Hypothalamus (tissue), 51 donors: ENCODE measurements at regions not wholly inside any gene's neighbourhood (a gene's known extent, or its start where the extent isn't known, plus 50 kb on each side); places are given as distances from the start of the nearest gene placed in this dataset.
"Not testable (repeated sequence)": the region's sequence is repeated elsewhere in the genome, so short reads cannot be mapped to it uniquely, and the experiment has no call there.

ENCODE experiments used
- DNase-seq, 51 donors: peaks; one replicate each; lab custom pipeline; 2025; lab: John Stamatoyannopoulos, UW

DNA sequence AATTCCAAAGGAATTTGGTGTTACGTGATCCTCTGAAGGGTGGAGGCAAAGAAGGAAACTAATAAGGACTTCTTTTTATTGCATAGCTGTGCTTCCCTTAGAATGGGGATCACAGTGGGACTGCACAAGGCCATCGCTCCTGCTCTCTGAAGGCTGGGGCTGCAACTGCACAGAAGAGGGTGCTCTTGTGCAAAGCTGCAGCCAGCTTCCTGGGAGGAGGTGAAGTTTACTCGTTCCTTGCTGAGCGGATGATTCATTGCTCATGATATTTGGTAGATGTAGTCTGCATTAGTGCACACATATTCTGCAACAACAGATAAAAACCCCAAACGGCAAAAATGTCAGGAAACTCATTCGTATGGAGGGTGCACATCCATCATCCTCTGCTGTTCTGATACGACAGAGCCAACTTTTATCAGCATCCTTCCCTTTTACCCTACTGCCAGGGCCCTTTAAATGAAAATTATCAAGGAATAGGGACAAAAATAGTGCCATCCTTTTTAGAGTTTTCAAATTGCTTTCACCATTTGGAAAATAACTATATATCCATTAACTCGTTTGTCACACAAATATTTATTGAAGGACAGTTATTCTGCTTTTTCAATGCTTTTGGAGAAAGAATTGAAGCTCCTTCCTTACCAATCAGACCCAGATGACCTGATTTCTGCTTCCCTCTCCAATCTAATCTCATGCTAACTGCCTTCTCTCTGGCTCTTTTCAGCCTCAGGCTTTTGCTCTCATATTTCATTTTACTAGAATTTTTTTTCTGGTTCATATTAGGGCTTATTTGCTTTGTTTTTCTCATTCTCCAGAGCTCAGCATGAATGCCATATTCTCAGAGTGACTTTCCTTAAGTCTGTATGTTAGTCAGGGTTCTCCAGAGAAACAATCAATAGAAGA, 263.6 kb downstream of the DUSP10 start:
- peak in 40 of 51 donors; percentile 1 to 70 (median 21) for DNase-seq

DNA sequence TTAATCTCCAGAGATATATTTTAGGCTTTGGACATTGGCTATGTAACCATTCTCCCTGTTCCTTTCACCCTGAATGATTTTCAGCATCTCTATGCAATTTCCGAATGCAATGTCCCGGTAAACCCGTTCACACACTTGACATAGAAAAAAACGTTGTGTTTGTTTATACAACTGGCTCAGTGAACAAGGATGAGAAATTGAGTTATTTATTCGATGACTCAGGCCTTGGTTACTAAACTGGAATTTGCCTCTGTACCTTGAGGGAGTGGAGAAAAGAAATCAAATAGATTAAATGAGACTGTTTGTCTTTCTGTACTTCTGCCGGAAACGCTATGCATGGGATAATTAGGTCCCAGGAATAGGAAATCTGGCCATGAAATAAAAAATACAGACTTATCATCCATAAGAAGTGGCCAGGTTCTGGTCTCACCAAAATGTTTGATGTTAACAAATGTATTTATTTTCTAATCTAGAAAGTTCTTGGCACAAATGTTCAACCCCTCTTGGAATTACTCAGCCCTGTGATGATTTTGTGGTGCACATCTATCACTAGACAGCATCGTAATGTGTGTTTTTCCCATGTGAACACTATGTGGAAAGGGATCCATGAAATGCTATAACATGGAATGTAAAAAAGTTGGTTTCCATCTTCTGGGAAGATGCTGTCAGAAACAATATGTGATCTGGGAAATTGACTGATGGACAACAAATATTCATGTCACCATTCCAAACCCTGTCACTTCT, 253.9 kb downstream of the DUSP10 start:
- no peak for DNase-seq

DNA sequence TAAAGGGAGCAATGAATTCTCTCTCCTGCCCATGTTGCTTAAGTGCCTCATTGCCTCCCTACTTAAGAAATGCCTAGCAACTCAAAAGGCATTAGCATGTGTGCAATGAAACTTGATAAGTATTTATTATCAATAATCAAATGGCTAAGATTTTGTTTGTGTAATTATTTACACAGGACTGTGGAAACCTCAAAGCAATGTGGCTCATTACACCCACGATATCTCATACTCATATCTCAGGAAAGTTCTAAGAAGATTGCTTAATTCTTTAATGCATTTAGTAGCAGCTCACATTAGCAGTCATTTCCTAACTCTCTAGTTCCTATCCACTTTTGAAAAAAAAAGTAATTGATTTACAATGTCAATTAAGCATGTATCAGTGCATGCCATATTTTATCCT, 253.3 kb downstream of the DUSP10 start:
- DNase-seq, result no peak

DNA sequence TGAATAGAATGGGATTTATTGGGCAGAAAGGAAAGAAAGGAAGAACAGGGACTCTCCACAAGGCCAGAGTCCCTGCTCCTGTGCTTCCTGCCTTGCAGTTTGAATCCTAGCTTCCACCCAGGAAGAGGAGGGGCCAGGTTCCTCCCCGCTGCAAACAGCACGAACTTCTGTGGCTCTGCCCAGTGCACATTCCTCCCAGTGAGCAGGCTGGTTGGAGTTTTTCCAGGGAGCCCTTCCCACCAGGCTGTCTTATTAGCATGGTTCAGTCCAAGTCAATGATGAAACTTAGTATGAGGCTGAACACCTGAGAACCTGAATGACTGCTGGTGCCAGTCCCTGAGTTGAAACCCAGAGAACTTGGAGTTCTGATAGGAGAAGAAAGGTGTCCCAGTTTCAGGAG, 247.2 kb downstream of the DUSP10 start:
- no peak for DNase-seq

DNA sequence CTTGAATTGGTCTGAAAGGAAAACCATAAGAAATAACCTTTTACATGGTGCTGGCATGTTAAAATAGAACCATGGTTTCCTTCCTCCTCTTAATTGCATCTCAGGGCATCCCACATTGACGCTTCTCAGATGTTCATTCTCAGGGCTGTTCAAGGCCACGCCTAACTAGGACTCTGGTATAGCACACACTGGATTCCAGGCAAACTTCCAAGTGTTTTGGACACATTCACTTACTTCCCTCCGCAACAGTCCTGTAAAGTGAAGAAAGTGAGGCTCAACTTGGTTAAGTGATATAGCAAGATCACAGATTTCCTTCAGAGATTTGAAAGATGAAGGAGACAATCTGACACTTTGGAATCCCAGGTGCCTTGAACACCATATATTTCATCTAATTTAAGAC, 244.8 kb downstream of the DUSP10 start:
- no peak for DNase-seq

DNA sequence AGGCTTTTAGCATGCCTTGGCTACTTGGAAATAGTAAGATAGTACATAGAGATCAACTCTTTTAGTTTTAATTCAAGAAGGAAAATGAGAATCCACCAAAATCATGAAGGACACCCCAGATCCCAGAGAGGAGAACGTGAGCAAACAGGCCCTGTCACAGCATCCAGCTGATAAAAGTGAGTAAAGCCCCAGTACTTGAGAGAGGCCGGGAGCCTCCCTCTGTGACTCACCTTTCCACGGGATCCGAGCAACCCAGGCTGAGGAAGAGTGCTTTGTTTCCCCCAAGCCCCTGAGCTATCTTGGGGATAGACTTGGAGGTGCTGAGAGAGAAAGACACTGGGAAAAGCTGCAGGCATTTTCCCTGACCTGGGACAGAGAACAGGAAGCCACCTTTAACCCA, 238.6 kb downstream of the DUSP10 start:
- no peak for DNase-seq

DNA sequence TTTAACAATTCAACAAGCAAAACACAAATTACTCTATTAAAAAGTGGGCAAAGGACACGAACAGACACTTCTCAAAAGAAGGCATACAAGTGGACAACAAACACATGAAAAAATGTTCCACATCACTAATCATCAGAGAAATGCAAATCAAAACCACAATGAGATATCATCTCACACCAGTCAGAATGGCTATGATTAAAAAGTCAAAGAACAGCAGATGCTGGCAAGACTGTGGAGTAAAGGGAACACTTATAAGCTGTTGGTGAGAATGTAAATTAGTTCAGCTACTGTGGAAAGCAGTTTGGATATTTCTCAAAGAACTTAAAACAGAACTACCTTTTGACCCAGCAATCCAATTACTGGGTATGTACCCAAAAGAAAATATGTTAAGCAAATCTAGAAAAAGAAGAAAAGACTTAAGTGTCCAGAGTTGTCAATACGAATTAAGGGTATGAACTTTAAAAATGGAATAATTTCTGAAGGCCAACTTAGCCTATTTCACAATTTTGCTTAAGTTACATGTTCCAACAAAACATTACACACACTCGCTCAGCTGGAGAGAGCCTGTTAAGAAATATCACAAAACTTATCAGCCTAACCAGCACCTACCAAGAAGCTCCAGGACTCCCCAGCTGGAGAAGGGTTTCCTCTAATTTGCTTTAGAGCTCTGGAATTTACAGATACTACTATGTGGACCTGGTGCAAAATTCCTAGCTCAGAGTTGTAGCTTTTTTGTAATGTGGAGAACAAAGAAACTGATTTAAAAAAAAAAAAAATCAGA, 232.1 kb downstream of the DUSP10 start:
- no peak for DNase-seq

DNA sequence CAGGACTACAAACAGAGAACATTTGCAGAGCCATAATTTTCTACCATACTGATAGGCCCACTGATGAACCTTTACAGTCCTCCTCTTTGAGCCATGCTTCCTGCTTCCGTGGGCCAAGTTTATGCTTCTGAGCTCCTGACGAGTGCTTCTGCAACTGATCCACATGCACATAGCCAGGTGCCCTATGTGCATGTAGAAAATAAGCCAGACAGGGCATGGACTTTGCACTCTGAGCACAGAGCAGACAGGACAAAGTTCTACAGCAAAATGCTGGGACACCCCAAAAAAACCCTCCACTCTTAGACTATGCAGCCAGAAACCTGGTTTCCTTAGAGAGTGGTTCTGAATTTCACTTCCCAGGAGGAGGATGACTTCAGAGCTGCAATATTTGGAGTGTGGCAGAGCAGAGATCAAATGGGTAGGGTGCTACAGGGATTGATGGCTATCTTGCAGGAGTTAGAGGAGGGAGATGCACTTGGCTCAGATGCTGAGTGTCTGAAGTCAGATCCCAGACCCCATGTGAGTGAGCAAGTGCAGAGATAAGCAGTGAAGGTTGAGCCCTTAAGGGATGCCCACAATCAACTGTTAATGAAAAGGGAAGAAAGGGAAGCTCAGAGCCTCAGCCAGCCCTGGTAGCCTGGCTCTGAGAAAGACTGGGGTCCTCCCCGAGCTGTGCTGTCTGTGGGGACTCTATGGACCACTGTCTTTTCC, 230.9 kb downstream of the DUSP10 start:
- no peak for DNase-seq

DNA sequence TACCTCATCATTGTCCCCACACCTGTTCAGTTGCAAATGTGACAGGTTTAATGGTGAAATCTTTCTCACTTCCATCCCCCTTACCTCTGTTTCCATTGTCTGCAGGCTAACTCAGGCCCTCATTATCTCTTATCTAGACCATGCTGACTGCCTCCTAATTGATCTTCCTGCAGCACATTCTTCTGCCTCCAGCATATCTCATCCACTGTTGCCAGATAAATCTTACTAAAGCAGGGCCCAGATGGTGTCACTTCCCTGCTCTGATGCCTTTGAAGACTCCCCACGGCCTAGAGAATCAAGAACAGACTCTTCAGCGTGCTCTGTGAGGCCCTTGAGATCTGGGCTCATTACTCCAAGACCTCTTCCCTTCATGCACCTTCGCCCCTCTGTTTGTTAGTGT, 230.1 kb downstream of the DUSP10 start:
- no peak for DNase-seq

DNA sequence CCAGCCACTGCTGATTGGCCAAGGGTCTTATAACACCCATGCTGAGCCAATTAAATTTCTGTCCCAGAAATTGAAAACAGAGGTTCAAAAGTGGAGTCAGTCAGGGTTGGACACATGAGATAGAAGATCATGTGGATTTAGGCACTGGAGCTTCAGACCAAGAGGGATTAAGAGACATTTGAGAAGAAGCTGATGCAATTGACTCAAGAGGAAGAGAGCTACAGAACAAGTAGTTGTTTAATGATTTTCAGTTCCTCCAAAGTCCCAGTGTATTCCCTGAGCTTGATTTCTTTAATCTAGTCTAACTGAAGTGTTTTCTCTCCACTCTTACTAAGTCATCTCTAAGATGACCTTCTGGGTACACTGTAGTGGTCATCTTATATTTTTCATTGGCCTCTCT, 227.1 kb downstream of the DUSP10 start:
- DNase-seq, result no peak

DNA sequence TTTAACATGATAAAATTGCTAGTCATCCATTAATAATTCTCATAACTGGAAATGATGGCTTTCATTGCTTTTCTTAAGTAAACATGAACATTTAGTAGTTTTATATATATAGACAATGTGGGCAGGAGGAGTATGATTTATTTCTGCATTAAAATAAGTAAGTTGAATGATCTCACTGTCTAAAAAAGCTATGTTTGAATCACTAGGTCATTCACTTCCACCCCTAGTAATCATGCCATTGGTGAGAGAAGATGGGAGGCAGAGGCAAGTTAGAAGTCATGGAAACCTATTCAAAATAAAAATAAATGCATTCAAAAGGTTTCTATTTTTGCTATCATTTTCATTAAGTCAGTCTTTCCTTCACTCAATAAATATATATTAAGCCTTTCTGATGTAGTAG, 226.4 kb downstream of the DUSP10 start:
- DNase-seq, result no peak

DNA sequence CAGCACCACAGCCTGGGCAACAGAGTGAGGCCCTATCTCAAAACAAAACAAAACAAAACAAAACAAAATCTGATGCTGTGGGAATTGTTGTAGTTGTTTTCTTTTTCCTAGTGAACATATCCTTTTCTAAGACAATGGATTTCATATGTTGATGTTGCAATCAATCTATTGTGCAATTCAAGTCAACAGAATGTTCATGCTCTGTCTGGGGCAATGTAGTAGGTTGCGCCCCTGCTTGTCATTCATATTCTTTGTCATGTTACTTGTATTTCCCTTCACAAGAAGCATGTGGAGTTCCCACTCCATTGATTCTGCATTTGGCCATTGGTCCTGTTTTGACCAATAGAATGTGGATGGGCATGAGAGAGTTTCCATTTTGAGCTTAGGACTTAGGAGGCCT, 223.9 kb downstream of the DUSP10 start:
- no peak for DNase-seq

DNA sequence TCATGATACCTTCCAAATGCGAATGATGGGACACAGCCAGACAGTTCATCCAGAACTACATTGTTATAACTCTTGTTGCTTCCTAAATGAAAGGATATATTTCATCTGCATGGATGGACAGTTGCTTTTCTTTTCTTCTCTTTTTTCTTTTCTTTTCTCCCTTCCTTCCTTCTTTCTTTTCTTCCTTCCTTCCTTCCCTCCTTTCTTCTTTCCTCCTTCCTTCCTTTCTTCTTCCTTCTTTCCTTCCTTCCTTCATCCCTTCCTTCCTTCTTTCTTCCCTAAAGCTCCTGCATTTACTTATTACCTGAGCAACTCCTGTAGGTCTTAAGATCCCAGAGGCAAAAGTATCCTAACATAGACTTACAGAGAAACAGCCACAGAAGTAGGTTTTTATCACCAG, 221.6 kb downstream of the DUSP10 start:
- DNase-seq, result no peak

DNA sequence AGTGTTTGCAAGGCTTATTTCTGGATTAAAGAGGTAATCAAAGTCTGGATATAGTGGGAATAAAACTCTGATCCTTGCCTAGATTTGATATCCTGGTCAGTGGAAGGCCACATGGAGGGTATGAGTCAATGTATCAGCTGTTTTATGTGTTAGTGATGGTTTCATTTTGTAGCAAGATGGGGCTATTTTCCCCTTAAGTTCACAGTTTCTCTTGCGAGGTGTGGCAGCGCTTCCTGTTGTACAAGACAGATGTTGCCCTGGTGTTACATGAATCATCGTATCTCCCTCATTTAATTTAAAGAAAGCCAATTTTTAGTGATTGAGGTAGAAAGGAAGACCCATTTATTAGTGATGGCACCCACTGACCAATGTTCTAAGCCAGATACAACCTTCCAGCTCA, 220.2 kb downstream of the DUSP10 start:
- DNase-seq, result no peak

DNA sequence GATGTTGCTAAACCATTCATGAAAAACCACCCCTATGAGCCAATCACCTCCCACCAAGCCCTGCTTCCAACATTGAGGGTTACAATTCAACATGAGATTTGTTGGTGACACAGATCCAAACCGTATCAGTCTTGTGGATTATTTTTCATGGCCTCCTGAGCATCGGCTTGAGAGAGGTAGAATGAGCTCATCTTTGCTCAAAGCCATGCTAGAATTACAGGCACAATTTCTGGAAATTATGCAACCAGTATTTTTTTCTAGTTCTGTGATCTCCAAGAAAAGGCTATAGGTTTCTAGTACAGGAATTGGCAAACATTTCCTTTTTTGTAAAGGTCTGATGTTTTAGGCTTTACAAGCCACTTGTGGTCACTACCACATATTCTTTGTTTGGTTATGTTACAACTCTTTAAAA, 219.4 kb downstream of the DUSP10 start:
- DNase-seq, result no peak

DNA sequence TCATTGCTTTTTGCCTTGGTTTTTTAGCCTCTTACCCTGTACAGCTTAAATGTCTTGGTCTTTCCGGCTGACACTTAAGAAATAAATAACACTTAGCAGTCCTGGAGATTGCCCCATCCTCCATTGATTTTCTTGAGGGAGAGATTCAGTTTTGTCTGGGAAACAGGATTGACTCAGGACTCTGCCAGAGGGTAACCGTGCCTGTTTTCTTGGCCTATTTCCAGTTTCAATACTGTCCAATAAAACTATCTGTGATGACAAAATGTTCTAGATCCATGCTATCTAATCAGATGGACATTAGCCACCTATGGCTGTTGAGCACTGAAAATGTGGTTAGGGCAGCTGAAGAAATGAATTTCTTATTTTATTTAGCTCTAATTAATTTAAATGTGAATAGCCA, 216.1 kb downstream of the DUSP10 start:
- DNase-seq, result no peak

DNA sequence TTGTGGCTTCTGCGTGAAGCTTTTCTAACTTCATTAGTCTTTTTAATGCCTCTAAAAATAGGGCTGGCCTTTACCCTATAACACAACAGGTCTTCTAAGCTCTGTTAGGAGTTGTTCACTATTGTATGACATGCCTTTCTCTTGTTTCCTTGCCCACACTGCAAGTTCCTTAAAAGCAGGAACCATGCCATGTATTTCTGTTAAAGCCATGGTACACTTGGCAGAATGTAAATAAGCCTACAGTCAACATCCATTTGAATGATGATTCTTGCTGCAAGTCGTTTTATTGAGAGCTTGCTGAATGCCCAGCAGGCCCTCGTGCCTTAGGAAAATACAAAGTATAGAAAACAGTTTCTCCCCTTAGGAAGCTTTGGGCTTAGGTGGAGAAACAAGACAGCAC, 214.6 kb downstream of the DUSP10 start:
- DNase-seq, result no peak

DNA sequence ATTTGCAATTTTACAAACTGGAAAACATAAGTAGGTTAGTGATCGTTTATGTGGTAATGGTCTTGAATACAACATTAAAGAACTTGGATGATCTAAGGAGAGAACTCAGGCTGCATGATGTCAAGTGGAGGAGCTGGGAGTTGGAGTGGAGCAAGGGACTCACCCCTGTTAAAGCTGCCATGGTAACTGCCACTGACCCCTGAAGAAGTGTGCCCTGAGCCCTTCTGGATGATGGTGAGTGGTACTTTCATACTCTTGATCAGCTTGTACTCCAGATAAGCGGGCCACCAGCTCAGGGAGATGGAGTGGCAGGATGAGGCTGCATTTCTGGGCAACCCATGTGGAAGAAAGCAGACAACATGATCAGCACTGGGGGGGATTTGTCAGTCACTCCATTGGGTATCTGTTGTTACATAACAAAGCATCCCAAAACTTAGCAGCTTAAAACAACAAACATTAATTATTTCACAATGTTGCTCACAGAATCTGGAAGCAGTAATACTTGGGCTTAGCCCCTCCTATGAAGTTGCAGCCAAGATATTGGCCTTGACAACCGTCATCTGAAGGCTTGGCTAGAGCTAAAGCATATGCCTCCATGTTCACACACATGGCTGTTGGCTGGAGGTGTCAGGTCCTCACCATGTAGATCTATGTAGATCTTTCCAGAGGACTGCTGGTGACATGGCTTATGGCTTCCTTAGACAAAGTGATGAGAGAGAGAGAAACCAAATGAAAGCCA, 213.8 kb downstream of the DUSP10 start:
- no peak for DNase-seq

DNA sequence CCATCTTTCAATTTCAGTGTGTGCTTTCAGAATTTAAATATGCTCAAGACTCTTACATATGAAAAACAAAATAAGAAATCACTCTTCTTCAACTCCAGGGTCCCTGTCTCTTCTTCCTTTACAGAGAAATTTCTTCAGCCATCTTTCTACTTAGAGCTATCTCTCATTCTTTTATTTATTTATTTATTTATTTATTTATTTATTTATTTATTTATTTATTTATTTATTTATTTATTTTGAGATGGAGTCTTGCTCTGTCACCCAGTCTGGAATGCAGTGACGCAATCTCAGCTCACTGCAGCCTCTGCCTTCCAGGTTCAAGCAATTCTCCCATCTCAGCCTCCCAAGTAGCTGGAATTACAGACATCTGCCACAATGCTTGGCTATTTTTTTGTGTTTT, 211.7 kb downstream of the DUSP10 start:
- not testable (repeated sequence) for DNase-seq

DNA sequence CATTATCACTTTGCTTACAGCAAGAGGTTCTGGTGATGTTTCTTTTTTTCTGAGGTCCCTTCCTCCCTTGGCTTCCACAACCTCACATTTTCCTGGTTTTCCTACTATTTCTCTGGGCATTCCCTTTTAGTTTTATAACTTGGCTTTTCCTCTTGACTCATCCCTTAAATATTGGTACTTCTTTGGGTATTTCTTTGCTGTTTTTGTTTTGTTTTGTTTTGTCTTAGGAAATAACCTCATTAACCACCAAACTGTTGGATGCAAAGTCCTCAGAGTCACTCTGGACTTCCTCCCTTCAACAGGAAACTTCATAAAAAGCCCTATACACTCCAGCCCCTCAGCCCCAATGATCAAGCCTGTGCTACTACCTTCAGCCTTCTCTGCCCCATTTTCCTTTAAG, 211.1 kb downstream of the DUSP10 start:
- no peak for DNase-seq
